Ectodermal cell (in vitro differentiated cells): ENCODE measurements at regions not wholly inside any gene's neighbourhood (a gene's known extent, or its start where the extent isn't known, plus 50 kb on each side); places are given as distances from the start of the nearest gene placed in this dataset.
"Not testable (repeated sequence)": the region's sequence is repeated elsewhere in the genome, so short reads cannot be mapped to it uniquely, and the experiment has no call there.

Source experiments
- H3K27ac ChIP-seq: 2 replicates; pipeline ENCODE4 v1.7.0; 2013; ENCODE audit warnings: mild to moderate bottlenecking, low read depth, low read length; ENCODE audit not compliant: insufficient read depth, poor library complexity, severe bottlenecking
- H3K27me3 ChIP-seq: 2 replicates; pipeline ENCODE4 v1.7.0; 2013; ENCODE audit warnings: mild to moderate bottlenecking, low read length; ENCODE audit not compliant: insufficient read depth, control insufficient read depth, poor library complexity, severe bottlenecking
- H3K36me3 ChIP-seq: one replicate; pipeline ENCODE4 v1.7.0; 2013; ENCODE audit warnings: low read length; ENCODE audit not compliant: control insufficient read depth, insufficient read depth
- H3K4me1 ChIP-seq: one replicate; pipeline ENCODE4 v1.7.0; 2013; ENCODE audit warnings: low read length; ENCODE audit not compliant: control insufficient read depth, insufficient read depth
- H3K4me3 ChIP-seq: 2 replicates; pipeline ENCODE4 v1.7.0; 2013; ENCODE audit warnings: low read depth, low read length, control low read depth; ENCODE audit not compliant: insufficient read depth
- H3K9me3 ChIP-seq: 2 replicates; pipeline ENCODE4 v1.7.0; 2013; ENCODE audit warnings: mild to moderate bottlenecking, low read length, moderate library complexity; ENCODE audit not compliant: control insufficient read depth
- WGBS, 2 experiments: methylation state at CpG; one replicate each; pipeline ENCODE4 v1.1.7; 2013; ENCODE audit warnings: missing lambda C conversion rate in 2 of 2; 5-methylcytosine and 5-hydroxymethylcytosine counted together

- H3K4me3 ChIP-seq = no peak overlapping the region
- no peak overlapping the region for H3K27ac ChIP-seq
- H3K36me3 ChIP-seq = no peaks in the 10 kb centered on the region
- no peaks in the 10 kb centered on the region for H3K4me1 ChIP-seq
- H3K27me3 ChIP-seq = no peaks in the 10 kb centered on the region
- no CpG with 5 or more reads among the region's 1 CpG for WGBS, 2 experiments
- H3K9me3 ChIP-seq = peaks cover 5% of the 10 kb centered on the region
These were observed 269.5 kb downstream of the SOCS6 start for GRCh38 chr18:70558371-70558770.

- Histone ChIP-seq H3K36me3 (no peaks in the 10 kb centered on the region), H3K27ac (no peak overlapping the region), H3K9me3 (peaks cover 5% of the 10 kb centered on the region), H3K4me3 (no peak overlapping the region), H3K27me3 (no peaks in the 10 kb centered on the region), H3K4me1 (no peaks in the 10 kb centered on the region)
- WGBS, 2 experiments = 64 to 68% methylated on average over 2 of the region's 2 CpGs
These were observed 266.1 kb downstream of the SOCS6 start for GRCh38 chr18:70554854-70555445.

GRCh38 chr18:70553936-70554260 lies 265.1 kb downstream of the SOCS6 start:
- WGBS, 2 experiments = 71 to 80% methylated on average over 3 of the region's 3 CpGs
- Histone ChIP-seq H3K4me1 (no peaks in the 10 kb centered on the region), H3K4me3 (no peak overlapping the region), H3K27me3 (no peaks in the 10 kb centered on the region), H3K36me3 (no peaks in the 10 kb centered on the region), H3K27ac (no peak overlapping the region), H3K9me3 (peaks cover 2% of the 10 kb centered on the region)

GRCh38 chr18:70553245-70553935 lies 264.5 kb downstream of the SOCS6 start:
- Histone ChIP-seq H3K27ac (no peak overlapping the region), H3K36me3 (no peaks in the 10 kb centered on the region), H3K4me1 (no peaks in the 10 kb centered on the region), H3K4me3 (no peak overlapping the region), H3K27me3 (no peaks in the 10 kb centered on the region), H3K9me3 (peaks cover 4% of the 10 kb centered on the region)
- WGBS, 2 experiments = 88 to 89% methylated on average over 9 of the region's 10 CpGs

GRCh38 chr18:70536370-70537062 lies 247.7 kb downstream of the SOCS6 start:
- no peaks in the 10 kb centered on the region for H3K36me3 ChIP-seq
- WGBS, 2 experiments = 80 to 81% methylated on average over 6 of the region's 6 CpGs

GRCh38 chr18:70535041-70535440 lies 246.2 kb downstream of the SOCS6 start:
- Histone ChIP-seq H3K9me3 (peaks cover 5% of the 10 kb centered on the region), H3K4me1 (no peaks in the 10 kb centered on the region), H3K4me3 (no peak overlapping the region), H3K36me3 (no peaks in the 10 kb centered on the region), H3K27me3 (no peaks in the 10 kb centered on the region), H3K27ac (no peak overlapping the region)
- 76 to 84% methylated on average over 5 of the region's 5 CpGs for WGBS, 2 experiments

More at GRCh38 chr18:70536370-70537062, 247.7 kb downstream of the SOCS6 start:
- H3K27ac ChIP-seq = no peak overlapping the region
- peaks cover 5% of the 10 kb centered on the region for H3K9me3 ChIP-seq
- no peaks in the 10 kb centered on the region for H3K27me3 ChIP-seq
- no peak overlapping the region for H3K4me3 ChIP-seq
- no peaks in the 10 kb centered on the region for H3K4me1 ChIP-seq

- not testable (repeated sequence) for H3K9me3 ChIP-seq, H3K4me3 ChIP-seq, H3K4me1 ChIP-seq, H3K36me3 ChIP-seq, H3K27me3 ChIP-seq, H3K27ac ChIP-seq
- 81 to 100% methylated on average over 1 of the region's 1 CpG for WGBS, 2 experiments
These were observed 236.5 kb downstream of the SOCS6 start for GRCh38 chr18:70525322-70525721.

GRCh38 chr18:70523792-70524182 lies 234.9 kb downstream of the SOCS6 start:
- Histone ChIP-seq H3K4me3 (no peak overlapping the region), H3K27ac (no peak overlapping the region), H3K27me3 (no peaks in the 10 kb centered on the region), H3K4me1 (no peaks in the 10 kb centered on the region), H3K9me3 (peaks cover 5% of the 10 kb centered on the region), H3K36me3 (no peaks in the 10 kb centered on the region)
- WGBS, 2 experiments = 88 to 93% methylated on average over 1 to 3 of the region's 3 CpGs

- 73 to 78% methylated on average over 7 of the region's 7 CpGs for WGBS, 2 experiments
- H3K4me3 ChIP-seq = no peak overlapping the region
These were observed 234.4 kb downstream of the SOCS6 start for GRCh38 chr18:70523035-70523791.

GRCh38 chr18:70522183-70522680 lies 233.4 kb downstream of the SOCS6 start:
- peaks cover 5% of the 10 kb centered on the region for H3K9me3 ChIP-seq
- H3K36me3 ChIP-seq = no peaks in the 10 kb centered on the region
- H3K27ac ChIP-seq = no peak overlapping the region
- 75 to 79% methylated on average over 5 of the region's 5 CpGs for WGBS, 2 experiments
- H3K4me1 ChIP-seq = no peaks in the 10 kb centered on the region
- H3K4me3 ChIP-seq = no peak overlapping the region
- H3K27me3 ChIP-seq = no peaks in the 10 kb centered on the region

More at GRCh38 chr18:70523035-70523791, 234.4 kb downstream of the SOCS6 start:
- Histone ChIP-seq H3K4me1 (no peaks in the 10 kb centered on the region), H3K9me3 (peaks cover 5% of the 10 kb centered on the region), H3K27me3 (no peaks in the 10 kb centered on the region), H3K27ac (no peak overlapping the region), H3K36me3 (no peaks in the 10 kb centered on the region)
